ENCODE measurements at regions not wholly inside any gene's neighbourhood (a gene's known extent, or its start where the extent isn't known, plus 50 kb on each side); places are given as distances from the start of the nearest gene placed in this dataset.
A peak's percentile ranks its signal among the peaks of the same experiment; 100 is the strongest.

DNA sequence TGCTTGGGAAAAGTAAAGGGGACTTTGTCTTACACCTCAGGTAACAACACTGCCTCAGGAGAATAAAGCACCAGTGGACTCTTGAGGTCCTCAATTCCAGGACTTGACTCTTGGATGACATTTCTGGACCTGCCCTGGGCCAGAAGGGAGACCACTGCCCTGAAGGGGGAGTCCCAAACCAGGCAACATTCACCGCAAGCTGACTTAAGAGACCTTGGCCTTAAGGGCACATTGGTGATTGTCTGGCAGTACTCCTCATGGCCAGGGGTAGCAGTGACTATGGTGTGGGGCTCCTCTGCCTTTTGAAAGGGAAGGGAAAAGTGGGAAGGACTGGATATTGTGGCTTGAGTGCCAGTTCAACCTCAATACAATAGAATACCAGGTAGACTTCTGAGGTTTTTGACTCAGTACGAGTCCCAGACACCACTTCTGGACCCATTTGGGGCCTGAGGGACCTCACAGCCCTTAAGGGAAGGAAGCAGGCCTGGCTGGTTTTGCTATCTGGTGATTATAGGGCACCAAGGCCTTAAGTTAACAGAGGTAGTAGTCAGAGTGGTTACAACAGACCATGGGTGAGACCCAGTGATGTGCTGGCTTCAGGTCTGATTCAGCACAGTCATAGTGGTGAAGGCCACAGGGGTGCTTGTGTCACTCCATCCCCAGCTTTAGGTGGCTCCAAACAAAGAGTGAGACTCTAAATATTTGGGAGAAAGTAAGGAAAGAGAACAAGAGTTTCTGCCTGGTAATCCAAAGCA is 121.2 kb upstream of the TET2 start:
- Histone ChIP-seq H3K27ac (ENCODE audit: low read depth, low read length, severe bottlenecking) (no peak overlapping the region), H3K36me3 (ENCODE audit: control insufficient read depth, insufficient read depth, low read length) (no peaks in the 10 kb centered on the region), H3K9me3 (ENCODE audit: control insufficient read depth, low read length) (no peaks in the 10 kb centered on the region), H3K4me3 (ENCODE audit: extremely low read depth, insufficient read depth, low read length, poor library complexity, severe bottlenecking) (no peak overlapping the region), H3K4me1 (ENCODE audit: control insufficient read depth, insufficient read depth, low read length, poor library complexity, severe bottlenecking) (peaks cover 6% of the 10 kb centered on the region)
- WGBS, 2 experiments (ENCODE audit: insufficient coverage in 2 of 2): 94% methylated on average over 2 of the region's 2 CpGs; no CpG with 5 or more reads in 1 of the 2 experiments

DNA sequence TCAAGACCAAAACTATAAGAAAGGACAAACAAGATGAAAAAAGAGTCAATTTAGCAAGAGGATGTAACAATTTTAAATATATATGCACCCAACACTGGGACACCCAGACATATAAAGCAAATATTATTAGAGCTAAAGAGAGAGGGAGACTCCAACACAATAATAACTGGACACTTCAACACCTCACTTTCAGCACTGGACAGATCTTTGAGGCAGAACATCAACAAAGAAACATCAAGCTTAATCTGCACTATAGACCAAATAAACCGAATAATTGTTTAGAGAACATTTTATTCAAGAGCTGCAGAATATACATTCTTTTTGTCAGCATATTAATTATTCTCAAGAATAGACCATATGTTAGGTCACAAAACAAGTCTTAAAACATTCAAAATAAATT is 109.7 kb upstream of the TET2 start:
- Histone ChIP-seq H3K36me3 (ENCODE audit: control insufficient read depth, insufficient read depth, low read length) (no peaks in the 10 kb centered on the region), H3K4me3 (ENCODE audit: extremely low read depth, insufficient read depth, low read length, poor library complexity, severe bottlenecking) (no peak overlapping the region), H3K9me3 (ENCODE audit: control insufficient read depth, low read length) (no peaks in the 10 kb centered on the region), H3K4me1 (ENCODE audit: control insufficient read depth, insufficient read depth, low read length, poor library complexity, severe bottlenecking) (no peaks in the 10 kb centered on the region), H3K27ac (ENCODE audit: low read depth, low read length, severe bottlenecking) (no peak overlapping the region)
- WGBS, 2 experiments (ENCODE audit: insufficient coverage in 2 of 2): no CpG with 5 or more reads among the region's 1 CpG

GRCh38 chr4:105042451-105042850 is 104.2 kb upstream of the TET2 start:
- Histone ChIP-seq H3K4me1 (ENCODE audit: control insufficient read depth, insufficient read depth, low read length, poor library complexity, severe bottlenecking) (no peaks in the 10 kb centered on the region), H3K27ac (ENCODE audit: low read depth, low read length, severe bottlenecking) (no peak overlapping the region), H3K36me3 (ENCODE audit: control insufficient read depth, insufficient read depth, low read length) (no peaks in the 10 kb centered on the region), H3K9me3 (ENCODE audit: control insufficient read depth, low read length) (no peaks in the 10 kb centered on the region), H3K4me3 (ENCODE audit: extremely low read depth, insufficient read depth, low read length, poor library complexity, severe bottlenecking) (no peak overlapping the region)

DNA sequence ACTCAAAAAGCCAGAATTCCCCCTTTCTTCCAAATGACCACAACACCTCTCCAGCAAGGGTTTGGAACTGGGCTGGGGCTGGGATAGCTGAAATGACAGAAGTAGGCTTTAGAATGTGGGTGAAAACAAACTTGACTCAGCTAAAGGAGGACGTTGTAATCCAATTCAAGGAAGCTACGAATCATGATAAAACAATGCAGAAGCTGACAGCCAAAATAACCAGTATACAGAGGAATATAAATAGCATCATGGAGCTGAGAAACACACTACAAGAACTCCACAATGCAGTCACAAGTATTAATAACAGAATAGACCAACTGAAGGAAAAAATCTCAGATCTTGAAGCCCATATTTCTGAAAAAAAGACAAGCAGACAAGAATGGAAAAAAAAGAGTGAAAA is 95.8 kb upstream of the TET2 start:
- Histone ChIP-seq H3K4me3 (ENCODE audit: extremely low read depth, insufficient read depth, low read length, poor library complexity, severe bottlenecking) (no peak overlapping the region), H3K4me1 (ENCODE audit: control insufficient read depth, insufficient read depth, low read length, poor library complexity, severe bottlenecking) (no peaks in the 10 kb centered on the region), H3K9me3 (ENCODE audit: control insufficient read depth, low read length) (peaks cover 8% of the 10 kb centered on the region), H3K36me3 (ENCODE audit: control insufficient read depth, insufficient read depth, low read length) (no peaks in the 10 kb centered on the region), H3K27ac (ENCODE audit: low read depth, low read length, severe bottlenecking) (no peak overlapping the region)
- WGBS, 2 experiments (ENCODE audit: insufficient coverage in 2 of 2): no CpG with 5 or more reads among the region's 2 CpGs

DNA sequence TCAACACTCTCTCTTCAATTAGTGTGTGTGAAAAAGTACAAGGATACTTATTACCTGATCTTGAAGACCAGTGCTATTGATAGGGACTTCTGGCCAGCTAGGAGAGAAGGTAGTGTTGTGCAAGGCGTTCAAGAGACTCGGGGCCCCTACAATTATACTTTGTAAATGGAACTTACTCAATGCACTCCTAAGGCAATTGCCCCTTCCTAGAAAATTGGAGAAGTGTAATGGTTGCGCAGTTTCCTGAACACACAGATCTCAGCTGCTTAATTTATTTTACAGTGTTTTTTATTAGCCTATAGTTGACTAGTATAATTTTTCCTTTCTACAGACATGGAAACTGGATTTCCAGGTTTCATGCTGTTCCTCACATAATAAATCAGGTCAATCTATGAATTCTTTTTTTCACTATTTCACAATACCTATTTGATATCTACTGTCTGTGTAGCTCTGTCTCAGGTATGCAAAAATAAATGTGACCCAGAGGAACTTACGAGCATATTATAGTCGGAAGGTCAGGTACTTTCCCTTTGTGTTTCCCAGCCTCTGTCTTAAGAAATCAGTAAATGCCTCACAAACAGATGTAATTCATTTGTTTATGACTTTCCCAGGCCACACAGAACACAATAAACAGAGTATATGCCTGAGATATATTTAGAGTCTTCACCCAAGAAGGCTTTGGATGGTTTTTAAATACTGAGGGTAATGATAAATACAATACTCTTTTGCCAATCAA is 89.1 kb upstream of the TET2 start:
- Histone ChIP-seq H3K9me3 (ENCODE audit: control insufficient read depth, low read length) (peaks cover 1% of the 10 kb centered on the region), H3K4me1 (ENCODE audit: control insufficient read depth, insufficient read depth, low read length, poor library complexity, severe bottlenecking) (peaks cover 9% of the 10 kb centered on the region), H3K27ac (ENCODE audit: low read depth, low read length, severe bottlenecking) (no peak overlapping the region), H3K36me3 (ENCODE audit: control insufficient read depth, insufficient read depth, low read length) (no peaks in the 10 kb centered on the region), H3K4me3 (ENCODE audit: extremely low read depth, insufficient read depth, low read length, poor library complexity, severe bottlenecking) (no peak overlapping the region)
- 100% methylated on average over 2 of the region's 5 CpGs for WGBS, 2 experiments (ENCODE audit: insufficient coverage in 2 of 2)

GRCh38 chr4:105058177-105058812 is 88.4 kb upstream of the TET2 start:
- H3K4me1 ChIP-seq (ENCODE audit: control insufficient read depth, insufficient read depth, low read length, poor library complexity, severe bottlenecking): peaks cover 9% of the 10 kb centered on the region
- H3K36me3 ChIP-seq (ENCODE audit: control insufficient read depth, insufficient read depth, low read length): no peaks in the 10 kb centered on the region
- no peak overlapping the region for H3K4me3 ChIP-seq (ENCODE audit: extremely low read depth, insufficient read depth, low read length, poor library complexity, severe bottlenecking)
- 83% methylated on average over 2 of the region's 3 CpGs; no CpG with 5 or more reads in 1 of the 2 experiments for WGBS, 2 experiments (ENCODE audit: insufficient coverage in 2 of 2)
- H3K9me3 ChIP-seq (ENCODE audit: control insufficient read depth, low read length): no peaks in the 10 kb centered on the region
- H3K27ac ChIP-seq (ENCODE audit: low read depth, low read length, severe bottlenecking): no peak overlapping the region

GRCh38 chr4:105059337-105059736 is 87.3 kb upstream of the TET2 start:
- Histone ChIP-seq H3K27ac (ENCODE audit: low read depth, low read length, severe bottlenecking) (no peak overlapping the region), H3K4me1 (ENCODE audit: control insufficient read depth, insufficient read depth, low read length, poor library complexity, severe bottlenecking) (peaks cover 9% of the 10 kb centered on the region), H3K36me3 (ENCODE audit: control insufficient read depth, insufficient read depth, low read length) (no peaks in the 10 kb centered on the region), H3K4me3 (ENCODE audit: extremely low read depth, insufficient read depth, low read length, poor library complexity, severe bottlenecking) (no peak overlapping the region), H3K9me3 (ENCODE audit: control insufficient read depth, low read length) (no peaks in the 10 kb centered on the region)

DNA sequence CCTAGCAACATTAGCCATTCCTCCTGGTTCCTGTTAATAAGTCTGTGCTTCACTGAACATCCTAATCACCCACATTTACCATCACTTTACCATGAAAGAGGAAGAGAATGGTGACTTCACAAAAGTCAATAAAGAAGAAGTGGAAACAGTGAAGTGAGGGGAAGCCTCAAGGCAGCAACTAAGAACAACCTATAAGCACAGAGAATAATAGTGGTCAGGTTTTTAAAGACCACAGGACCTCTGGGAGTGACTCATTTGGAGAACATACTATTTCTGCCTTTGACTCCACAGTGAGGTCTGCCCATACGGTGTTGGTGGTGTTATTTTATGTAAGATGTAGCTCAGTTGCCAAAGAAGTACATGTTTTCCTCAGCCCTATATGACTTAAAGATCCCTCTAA is 86.0 kb upstream of the TET2 start:
- Histone ChIP-seq H3K36me3 (ENCODE audit: control insufficient read depth, insufficient read depth, low read length) (no peaks in the 10 kb centered on the region), H3K4me3 (ENCODE audit: extremely low read depth, insufficient read depth, low read length, poor library complexity, severe bottlenecking) (no peak overlapping the region)

DNA sequence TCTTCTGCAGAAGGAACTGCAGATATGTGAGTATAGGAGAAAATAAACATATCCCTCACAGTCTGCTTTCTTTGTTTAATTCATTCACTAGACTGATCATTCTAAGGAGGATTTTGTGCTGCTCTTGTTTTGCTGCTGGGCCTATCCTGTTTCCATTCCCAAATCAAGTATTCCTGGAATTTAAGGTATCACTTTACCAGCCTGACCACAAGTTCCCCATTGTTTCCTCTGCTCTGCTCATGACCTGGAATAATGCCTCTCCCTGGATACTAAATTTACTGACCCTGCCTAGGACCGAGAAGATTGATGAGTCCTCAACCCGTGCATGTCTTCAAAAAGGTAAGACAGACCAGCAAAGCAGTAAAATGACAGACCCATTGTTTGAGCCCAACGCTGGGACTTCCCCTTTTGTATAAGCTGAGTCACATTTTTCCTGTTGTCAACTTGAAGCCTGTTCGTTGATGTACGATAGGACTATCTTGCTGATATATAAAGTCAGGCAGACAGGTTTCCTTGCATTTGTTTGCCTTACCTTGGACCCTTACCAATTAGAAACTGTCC is 85.5 kb upstream of the TET2 start:
- Histone ChIP-seq H3K4me3 (ENCODE audit: extremely low read depth, insufficient read depth, low read length, poor library complexity, severe bottlenecking) (no peak overlapping the region), H3K36me3 (ENCODE audit: control insufficient read depth, insufficient read depth, low read length) (no peaks in the 10 kb centered on the region), H3K9me3 (ENCODE audit: control insufficient read depth, low read length) (no peaks in the 10 kb centered on the region), H3K27ac (ENCODE audit: low read depth, low read length, severe bottlenecking) (peak overlapping the region; percentile 54), H3K4me1 (ENCODE audit: control insufficient read depth, insufficient read depth, low read length, poor library complexity, severe bottlenecking) (peaks cover 9% of the 10 kb centered on the region)
- WGBS, 2 experiments (ENCODE audit: insufficient coverage in 2 of 2): 64 to 69% methylated on average over 5 of the region's 5 CpGs

More for the DNA sequence above, 86.0 kb upstream of the TET2 start:
- Histone ChIP-seq H3K9me3 (ENCODE audit: control insufficient read depth, low read length) (no peaks in the 10 kb centered on the region), H3K27ac (ENCODE audit: low read depth, low read length, severe bottlenecking) (peak overlapping the region; percentile 54), H3K4me1 (ENCODE audit: control insufficient read depth, insufficient read depth, low read length, poor library complexity, severe bottlenecking) (peaks cover 9% of the 10 kb centered on the region)
- no CpG with 5 or more reads among the region's 1 CpG for WGBS, 2 experiments (ENCODE audit: insufficient coverage in 2 of 2)

- H3K36me3 ChIP-seq (ENCODE audit: control insufficient read depth, insufficient read depth, low read length): no peaks in the 10 kb centered on the region
- WGBS, 2 experiments (ENCODE audit: insufficient coverage in 2 of 2): 88% methylated on average over 1 of the region's 1 CpG; no CpG with 5 or more reads in 1 of the 2 experiments
- H3K4me1 ChIP-seq (ENCODE audit: control insufficient read depth, insufficient read depth, low read length, poor library complexity, severe bottlenecking): peaks cover 9% of the 10 kb centered on the region
- peak overlapping the region; percentile 54 for H3K27ac ChIP-seq (ENCODE audit: low read depth, low read length, severe bottlenecking)
- H3K9me3 ChIP-seq (ENCODE audit: control insufficient read depth, low read length): no peaks in the 10 kb centered on the region
- no peak overlapping the region for H3K4me3 ChIP-seq (ENCODE audit: extremely low read depth, insufficient read depth, low read length, poor library complexity, severe bottlenecking)
Observed at GRCh38 chr4:105061731-105062130, 84.9 kb upstream of the TET2 start.
